OCI-LY3 (cell line): ENCODE measurements at regions not wholly inside any gene's neighbourhood (a gene's known extent, or its start where the extent isn't known, plus 50 kb on each side); places are given as distances from the start of the nearest gene placed in this dataset.
"Not testable (repeated sequence)": the region's sequence is repeated elsewhere in the genome, so short reads cannot be mapped to it uniquely, and the experiment has no call there.

ENCODE experiments used
- H2AFZ ChIP-seq: fragments of 200-600, 300-600 bp; shearing (Covaris generic); 2 replicates; pipeline ENCODE4 v1.6.0; 2014; ENCODE audit warnings: antibody characterized with exemption, low read depth, low read length
- H3K27ac ChIP-seq: fragments of 200-600, 300-600 bp; sonication (generic); 2 replicates; pipeline ENCODE4 v1.5.1; 2014; ENCODE audit warnings: mild to moderate bottlenecking, low read length, moderate library complexity, mixed read lengths
- H3K27me3 ChIP-seq: fragments of 200-600, 300-600 bp; sonication (generic); 2 replicates; pipeline ENCODE4 v1.6.1; 2014; ENCODE audit warnings: low read depth, low read length, mixed read lengths
- H3K36me3 ChIP-seq: fragments of 200-600, 300-600 bp; sonication (generic); replicated peaks from 2 replicates; pipeline ENCODE3; 2014; ENCODE audit warnings: low read depth, low read length, mixed read lengths
- H3K4me1 ChIP-seq: fragments of 300-600, 200-600 bp; sonication (generic); 2 replicates; pipeline ENCODE4 v1.6.1; 2014; ENCODE audit warnings: low read length, mixed read lengths
- H3K4me2 ChIP-seq: fragments of 200-600, 300-600 bp; sonication (generic); 2 replicates; pipeline ENCODE4 v1.6.1; 2014; ENCODE audit warnings: low read length, mixed read lengths
- H3K4me3 ChIP-seq: fragments of 300-600, 200-600 bp; sonication (generic); 2 replicates; pipeline ENCODE4 v1.5.1; 2014; ENCODE audit warnings: antibody characterized with exemption, mild to moderate bottlenecking, low read length, moderate library complexity
- H3K79me2 ChIP-seq: fragments of 300-600, 200-600 bp; shearing (Covaris generic); 2 replicates; pipeline ENCODE4 v1.6.1; 2014; ENCODE audit warnings: mild to moderate bottlenecking, low read length, mixed read lengths
- H3K9ac ChIP-seq: fragments of 300-600, 200-600 bp; shearing (Covaris generic); 2 replicates; pipeline ENCODE4 v1.6.0; 2014; ENCODE audit warnings: mild to moderate bottlenecking, low read length, moderate library complexity
- H3K9me3 ChIP-seq: fragments of 200-600, 300-600 bp; shearing (Covaris generic); 2 replicates; pipeline ENCODE4 v1.6.1; 2014; ENCODE audit warnings: low read length, mixed read lengths; ENCODE audit not compliant: insufficient read depth
- H4K20me1 ChIP-seq: fragments of 200-600, 300-600 bp; sonication (generic); 2 replicates; pipeline ENCODE4 v1.6.1; 2016; ENCODE audit warnings: low read length, mixed read lengths; ENCODE audit not compliant: insufficient read depth
- CTCF ChIP-seq: fragments of 200-600, 300-600 bp; sonication (generic); IDR thresholded peaks from 2 replicates; pipeline ENCODE4 v1.5.1; 2014; ENCODE audit warnings: antibody characterized with exemption, low read length, low read depth
- EZH2phosphoT487 ChIP-seq: fragments of 200-600 bp; shearing (Covaris generic); IDR thresholded peaks from 2 replicates; pipeline ENCODE4 v1.6.1; 2018; ENCODE audit warnings: antibody characterized with exemption, mixed run types, low read depth

GRCh38 chr2:77578354-77578753 lies 56.2 kb upstream of the LRRTM4 start:
- H3K9me3 ChIP-seq = no peaks in the 10 kb centered on the region
- H3K36me3 ChIP-seq = no peaks in the 10 kb centered on the region
- no peak overlapping the region for H3K27ac ChIP-seq
- no peaks in the 10 kb centered on the region for H3K27me3 ChIP-seq
- H3K4me3 ChIP-seq = no peak overlapping the region
- H3K79me2 ChIP-seq = no peaks in the 10 kb centered on the region
- no peak overlapping the region for H3K9ac ChIP-seq
- H4K20me1 ChIP-seq = no peaks in the 10 kb centered on the region
- H3K4me2 ChIP-seq = no peak overlapping the region
- no peak overlapping the region for H2AFZ ChIP-seq
- no peak for TF ChIP-seq CTCF
- TF ChIP-seq EZH2phosphoT487 = no peak
- H3K4me1 ChIP-seq = no peaks in the 10 kb centered on the region

- no peak for TF ChIP-seq CTCF
- TF ChIP-seq EZH2phosphoT487 = no peak
- no peaks in the 10 kb centered on the region for H3K9me3 ChIP-seq
- H2AFZ ChIP-seq = no peak overlapping the region
- no peaks in the 10 kb centered on the region for H3K36me3 ChIP-seq
- no peaks in the 10 kb centered on the region for H3K79me2 ChIP-seq
- H3K4me3 ChIP-seq = no peak overlapping the region
- H3K4me1 ChIP-seq = no peaks in the 10 kb centered on the region
- no peak overlapping the region for H3K4me2 ChIP-seq
- no peak overlapping the region for H3K27ac ChIP-seq
- H4K20me1 ChIP-seq = no peaks in the 10 kb centered on the region
- no peaks in the 10 kb centered on the region for H3K27me3 ChIP-seq
- H3K9ac ChIP-seq = no peak overlapping the region
These were observed 57.0 kb upstream of the LRRTM4 start for GRCh38 chr2:77579076-77579769.

GRCh38 chr2:77588438-77588837 lies 66.3 kb upstream of the LRRTM4 start:
- H3K9me3 ChIP-seq = no peaks in the 10 kb centered on the region
- no peak overlapping the region for H3K9ac ChIP-seq
- TF ChIP-seq EZH2phosphoT487 (no peak), CTCF (no peak)
- no peak overlapping the region for H3K27ac ChIP-seq
- H4K20me1 ChIP-seq = no peaks in the 10 kb centered on the region
- H2AFZ ChIP-seq = no peak overlapping the region
- no peak overlapping the region for H3K4me3 ChIP-seq
- H3K4me1 ChIP-seq = no peaks in the 10 kb centered on the region
- no peaks in the 10 kb centered on the region for H3K36me3 ChIP-seq
- no peak overlapping the region for H3K4me2 ChIP-seq
- H3K79me2 ChIP-seq = no peaks in the 10 kb centered on the region
- H3K27me3 ChIP-seq = no peaks in the 10 kb centered on the region

- TF ChIP-seq EZH2phosphoT487 (no peak), CTCF (no peak)
- H3K4me2 ChIP-seq = no peak overlapping the region
These were observed 68.2 kb upstream of the LRRTM4 start for GRCh38 chr2:77590298-77590917.

GRCh38 chr2:77592955-77593354 lies 70.8 kb upstream of the LRRTM4 start:
- H3K4me1 ChIP-seq, H3K79me2 ChIP-seq, H2AFZ ChIP-seq, H3K27me3 ChIP-seq, H3K4me2 ChIP-seq, H3K27ac ChIP-seq, H3K4me3 ChIP-seq, H3K9me3 ChIP-seq, H3K9ac ChIP-seq, H4K20me1 ChIP-seq, H3K36me3 ChIP-seq: not testable (repeated sequence)

More at GRCh38 chr2:77590298-77590917, 68.2 kb upstream of the LRRTM4 start:
- H3K27me3 ChIP-seq = no peaks in the 10 kb centered on the region
- H3K36me3 ChIP-seq = no peaks in the 10 kb centered on the region
- no peaks in the 10 kb centered on the region for H3K79me2 ChIP-seq
- H4K20me1 ChIP-seq = no peaks in the 10 kb centered on the region
- H3K4me1 ChIP-seq = no peaks in the 10 kb centered on the region
- no peak overlapping the region for H3K4me3 ChIP-seq
- no peak overlapping the region for H3K27ac ChIP-seq
- no peaks in the 10 kb centered on the region for H3K9me3 ChIP-seq
- H3K9ac ChIP-seq = no peak overlapping the region
- H2AFZ ChIP-seq = no peak overlapping the region
